ENCODE measurements at regions not wholly inside any gene's neighbourhood (a gene's known extent, or its start where the extent isn't known, plus 50 kb on each side); places are given as distances from the start of the nearest gene placed in this dataset.

DNA sequence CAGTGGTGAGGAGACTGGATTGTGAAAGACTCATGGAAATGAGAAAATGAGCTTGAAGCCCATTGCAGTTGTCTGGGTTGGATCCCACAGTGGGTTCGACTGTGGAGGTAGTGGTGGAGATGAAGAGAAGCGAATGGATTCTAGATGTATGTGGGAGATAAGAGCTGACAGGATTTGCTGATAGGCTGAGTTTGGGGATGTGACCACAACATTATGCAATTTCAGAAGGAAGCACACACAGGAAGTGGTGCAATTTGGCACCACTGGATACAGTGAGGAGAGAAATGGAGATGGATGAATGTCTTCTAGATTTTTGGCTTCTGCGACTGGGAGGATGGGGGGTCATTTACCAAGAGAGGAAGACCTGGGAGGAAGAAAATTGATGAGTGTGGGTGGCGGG lies 64.4 kb upstream of the MAFB start:
- TF ChIP-seq, protein P1, sequence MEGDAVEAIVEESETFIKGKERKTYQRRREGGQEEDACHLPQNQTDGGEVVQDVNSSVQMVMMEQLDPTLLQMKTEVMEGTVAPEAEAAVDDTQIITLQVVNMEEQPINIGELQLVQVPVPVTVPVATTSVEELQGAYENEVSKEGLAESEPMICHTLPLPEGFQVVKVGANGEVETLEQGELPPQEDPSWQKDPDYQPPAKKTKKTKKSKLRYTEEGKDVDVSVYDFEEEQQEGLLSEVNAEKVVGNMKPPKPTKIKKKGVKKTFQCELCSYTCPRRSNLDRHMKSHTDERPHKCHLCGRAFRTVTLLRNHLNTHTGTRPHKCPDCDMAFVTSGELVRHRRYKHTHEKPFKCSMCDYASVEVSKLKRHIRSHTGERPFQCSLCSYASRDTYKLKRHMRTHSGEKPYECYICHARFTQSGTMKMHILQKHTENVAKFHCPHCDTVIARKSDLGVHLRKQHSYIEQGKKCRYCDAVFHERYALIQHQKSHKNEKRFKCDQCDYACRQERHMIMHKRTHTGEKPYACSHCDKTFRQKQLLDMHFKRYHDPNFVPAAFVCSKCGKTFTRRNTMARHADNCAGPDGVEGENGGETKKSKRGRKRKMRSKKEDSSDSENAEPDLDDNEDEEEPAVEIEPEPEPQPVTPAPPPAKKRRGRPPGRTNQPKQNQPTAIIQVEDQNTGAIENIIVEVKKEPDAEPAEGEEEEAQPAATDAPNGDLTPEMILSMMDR (IDR thresholded peaks at IDR 0.05) = no peak
- TF ChIP-seq POLR2A (IDR thresholded peaks at IDR 0.05) (no peak), POLR2AphosphoS5 (IDR thresholded peaks at IDR 0.05) (no peak)
